Liver (tissue), 7 donors: ENCODE measurements at regions not wholly inside any gene's neighbourhood (a gene's known extent, or its start where the extent isn't known, plus 50 kb on each side); places are given as distances from the start of the nearest gene placed in this dataset.

ENCODE experiments used
- DNase-seq: peaks from one replicate; pipeline ENCODE4 v3.0.0-alpha.2; 2017; ENCODE audit warnings: low spot score
- H3K27ac ChIP-seq, 2 donors: one replicate each; pipeline ENCODE4 v1.7.0; 2013; ENCODE audit warnings: inconsistent platforms in 2 of 2, low read length in 2 of 2, control low read depth in 1 of 2, low read depth in 1 of 2, mild to moderate bottlenecking in 1 of 2
- H3K27me3 ChIP-seq, 4 donors: one replicate each; pipeline versions ENCODE4 v1.6.1 to v1.7.0; 2013; ENCODE audit warnings: low read length in 3 of 4, inconsistent platforms in 1 of 4, mild to moderate bottlenecking in 1 of 4, moderate library complexity in 1 of 4; ENCODE audit not compliant: control insufficient read depth in 4 of 4, insufficient read depth in 4 of 4
- H3K36me3 ChIP-seq, 4 donors: one replicate each; pipeline versions ENCODE4 v1.6.1 to v1.7.0; 2013; ENCODE audit warnings: low read length in 3 of 4, mild to moderate bottlenecking in 3 of 4, low read depth in 1 of 4, moderate library complexity in 1 of 4; ENCODE audit not compliant: control insufficient read depth in 4 of 4, insufficient read depth in 3 of 4
- H3K4me1 ChIP-seq, 4 donors: one replicate each; pipeline versions ENCODE4 v1.6.1 to v1.7.0; 2013; ENCODE audit warnings: low read length in 3 of 4, mild to moderate bottlenecking in 3 of 4, moderate library complexity in 1 of 4; ENCODE audit not compliant: control insufficient read depth in 4 of 4, insufficient read depth in 4 of 4
- H3K4me3 ChIP-seq, 3 donors: one replicate each; pipeline versions ENCODE4 v1.6.1 to v1.7.0; 2013; ENCODE audit warnings: low read length in 3 of 3, control low read depth in 1 of 3, low read depth in 1 of 3, mild to moderate bottlenecking in 1 of 3
- H3K9ac ChIP-seq, 2 donors: one replicate each; pipeline ENCODE4 v1.7.0; 2013; ENCODE audit warnings: low read length in 2 of 2, mild to moderate bottlenecking in 2 of 2, moderate library complexity in 2 of 2, control low read depth in 1 of 2, low read depth in 1 of 2
- H3K9me3 ChIP-seq, 4 donors: one replicate each; pipeline versions ENCODE4 v1.6.1 to v1.7.0; 2013; ENCODE audit warnings: low read length in 3 of 4; ENCODE audit not compliant: control insufficient read depth in 4 of 4
- EGR1 ChIP-seq, 2 donors: IDR thresholded peaks; 2 replicates each; pipeline ENCODE4 v1.6.1; 2016 to 2018; ENCODE audit warnings: antibody characterized with exemption in 2 of 2, low read depth in 2 of 2
- FOXA1 ChIP-seq: IDR thresholded peaks from 2 replicates; pipeline ENCODE4 v1.6.1; 2016; ENCODE audit warnings: antibody characterized with exemption
- FOXA2 ChIP-seq: IDR thresholded peaks from 2 replicates; pipeline ENCODE4 v1.6.1; 2016; ENCODE audit warnings: antibody characterized with exemption
- HNF4A ChIP-seq, 2 donors: conservative IDR thresholded peaks; 2 replicates each; pipeline ENCODE4 v1.6.1; 2016; ENCODE audit warnings: antibody characterized with exemption in 2 of 2, mild to moderate bottlenecking in 2 of 2
- HNF4G ChIP-seq: IDR thresholded peaks from 2 replicates; pipeline ENCODE4 v1.6.1; 2016; ENCODE audit warnings: antibody characterized with exemption
- NR2F2 ChIP-seq: IDR thresholded peaks from 2 replicates; pipeline ENCODE4 v1.6.1; 2016; ENCODE audit warnings: antibody characterized with exemption
- RXRA ChIP-seq, 2 donors: IDR thresholded peaks; 2 replicates each; pipeline ENCODE4 v1.6.1; 2017 to 2018; ENCODE audit warnings: antibody characterized with exemption in 2 of 2, mild to moderate bottlenecking in 1 of 2
- SP1 ChIP-seq: IDR thresholded peaks from 2 replicates; pipeline ENCODE4 v1.6.1; 2018; ENCODE audit warnings: antibody characterized with exemption, mild to moderate bottlenecking
- TAF1 ChIP-seq: conservative IDR thresholded peaks from 2 replicates; pipeline ENCODE4 v1.6.1; 2016; ENCODE audit warnings: antibody characterized with exemption, mild to moderate bottlenecking
- WGBS: extraction: QIAGEN DNeasy Blood & Tissue Kit; methylation state at CpG from one replicate; pipeline ENCODE4 v1.1.7; 2013; 5-methylcytosine and 5-hydroxymethylcytosine counted together
- TF ChIP-seq, protein P1 (sequence below): IDR thresholded peaks from 2 replicates; pipeline ENCODE4 v1.6.1; 2016; ENCODE audit warnings: antibody characterized with exemption
- TF ChIP-seq, protein P2 (sequence below): IDR thresholded peaks from 2 replicates; pipeline ENCODE4 v1.6.1; 2016; ENCODE audit warnings: antibody characterized with exemption, mild to moderate bottlenecking
- TF ChIP-seq, protein P3 (sequence below): IDR thresholded peaks from 2 replicates; pipeline ENCODE4 v1.6.1; 2016; ENCODE audit warnings: antibody characterized with exemption
- donor health status: healthy.
- donor health status: healthy.
- donor health status: healthy.
- donor health status: healthy.

DNA sequence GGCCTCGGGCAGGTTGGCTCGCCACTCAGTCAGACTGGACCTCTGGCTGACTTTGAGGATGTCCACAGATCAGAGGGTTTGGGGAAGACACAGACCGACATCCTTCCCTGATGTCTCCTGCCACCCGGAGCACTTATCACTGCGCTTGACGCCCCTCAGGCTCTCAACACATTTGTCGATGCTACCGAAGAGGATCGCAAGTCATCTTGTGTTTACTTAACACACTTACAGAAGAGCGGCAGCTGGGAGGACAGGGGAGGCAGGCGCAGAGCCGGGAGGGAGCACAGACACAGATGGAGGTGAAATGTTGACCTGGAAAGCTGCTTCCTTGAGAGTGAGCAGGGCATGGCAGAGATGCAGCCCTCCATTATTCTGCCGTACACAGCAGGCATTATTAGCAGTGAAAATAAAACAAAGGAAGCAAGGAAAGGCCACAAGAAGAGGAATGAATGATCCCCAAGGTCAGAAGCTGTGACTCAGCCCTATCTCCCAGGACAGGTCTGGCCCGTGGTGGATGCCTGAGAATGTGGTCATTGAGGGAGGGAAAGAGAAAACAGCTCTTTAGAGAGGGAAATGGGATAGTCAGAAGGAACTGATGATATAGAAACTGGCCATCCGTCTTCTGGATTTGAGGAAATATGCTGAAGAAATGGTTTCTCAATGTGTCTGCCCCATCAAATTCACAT is 549.5 kb upstream of the ARGLU1 start:
- Histone ChIP-seq H3K27ac (no peak overlapping the region), H3K9ac (no peak overlapping the region), H3K36me3 (no peaks in the 10 kb centered on the region), H3K27me3 (no peaks in the 10 kb centered on the region), H3K4me3 (no peak overlapping the region), H3K9me3 (no peaks in the 10 kb centered on the region), H3K4me1 (no peaks in the 10 kb centered on the region)
- WGBS = 76% methylated on average over 15 of the region's 15 CpGs
- TF ChIP-seq HNF4G = no peak
- no peak for DNase-seq

DNA sequence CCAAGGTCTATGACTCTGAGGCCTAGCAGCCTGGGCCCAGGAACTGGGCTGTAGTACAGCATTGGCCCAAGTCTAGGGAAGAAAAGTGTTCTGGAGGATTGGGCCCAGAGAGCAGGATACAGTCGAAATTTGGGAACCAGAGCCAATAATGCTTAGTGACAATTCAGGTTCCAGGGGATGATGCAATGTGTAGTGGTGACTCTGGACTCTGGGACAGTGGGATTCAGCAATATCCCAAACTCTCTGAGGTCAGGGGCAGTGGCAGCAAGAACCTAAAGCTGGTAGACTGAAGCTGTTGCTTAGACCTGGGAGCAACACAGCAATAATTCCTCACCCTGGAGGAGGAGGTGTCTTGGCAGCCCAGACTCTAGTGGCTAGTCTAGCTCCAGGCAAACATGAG is 545.5 kb upstream of the ARGLU1 start:
- TF ChIP-seq RXRA (IDR thresholded peaks at IDR 0.05) (peak in 1 of 2 donors; percentile 39), FOXA1 (no peak), HNF4A (conservative IDR thresholded peaks at IDR 0.05) (peak; percentile 23 to 73), TAF1 (no peak)
- TF ChIP-seq, protein P1, sequence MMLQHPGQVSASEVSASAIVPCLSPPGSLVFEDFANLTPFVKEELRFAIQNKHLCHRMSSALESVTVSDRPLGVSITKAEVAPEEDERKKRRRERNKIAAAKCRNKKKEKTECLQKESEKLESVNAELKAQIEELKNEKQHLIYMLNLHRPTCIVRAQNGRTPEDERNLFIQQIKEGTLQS = peak; percentile 16
- no peaks in the 10 kb centered on the region for H3K4me1 ChIP-seq
- no peaks in the 10 kb centered on the region for H3K27me3 ChIP-seq
- H3K9me3 ChIP-seq = peaks cover 0 to 2% (median 0%) of the 10 kb centered on the region in 4 donors
- WGBS = 64% methylated on average over 1 of the region's 1 CpG
- H3K9ac ChIP-seq = no peak overlapping the region
- no peak for DNase-seq
- H3K36me3 ChIP-seq = no peaks in the 10 kb centered on the region
- H3K27ac ChIP-seq = no peak overlapping the region
- H3K4me3 ChIP-seq = no peak overlapping the region

DNA sequence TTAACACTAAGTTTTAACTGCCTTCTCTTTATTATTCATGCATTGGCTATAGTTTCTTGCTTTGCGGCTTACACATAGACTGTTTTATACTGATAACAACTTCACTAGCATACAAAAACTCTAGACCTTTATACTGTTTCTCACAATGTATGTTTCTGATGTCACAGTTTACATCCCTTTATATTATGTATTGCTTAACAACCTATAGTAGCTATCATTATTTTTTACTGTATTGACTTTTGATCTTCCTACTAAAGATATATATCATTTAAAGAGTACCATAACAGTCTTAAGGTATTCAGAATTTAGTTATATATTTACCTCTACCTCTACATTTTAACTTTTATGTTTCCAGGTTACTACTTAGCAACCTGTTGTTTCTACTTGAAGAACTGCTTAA is 543.3 kb upstream of the ARGLU1 start:
- no peak overlapping the region for H3K9ac ChIP-seq
- no peak for DNase-seq
- no peak overlapping the region for H3K4me3 ChIP-seq
- no peaks in the 10 kb centered on the region for H3K36me3 ChIP-seq
- H3K27ac ChIP-seq = no peak overlapping the region
- H3K4me1 ChIP-seq = no peaks in the 10 kb centered on the region
- H3K9me3 ChIP-seq = peaks cover 0 to 2% (median 0%) of the 10 kb centered on the region in 4 donors
- TF ChIP-seq FOXA1 (no peak), NR2F2 (no peak), HNF4A (conservative IDR thresholded peaks at IDR 0.05) (no peak), SP1 (no peak), HNF4G (no peak), TAF1 (no peak), EGR1 (IDR thresholded peaks at IDR 0.05; ENCODE audit: low read depth in 2 of 2) (no peak), FOXA2 (no peak)
- TF ChIP-seq, protein P1 = no peak
- TF ChIP-seq, protein P2, sequence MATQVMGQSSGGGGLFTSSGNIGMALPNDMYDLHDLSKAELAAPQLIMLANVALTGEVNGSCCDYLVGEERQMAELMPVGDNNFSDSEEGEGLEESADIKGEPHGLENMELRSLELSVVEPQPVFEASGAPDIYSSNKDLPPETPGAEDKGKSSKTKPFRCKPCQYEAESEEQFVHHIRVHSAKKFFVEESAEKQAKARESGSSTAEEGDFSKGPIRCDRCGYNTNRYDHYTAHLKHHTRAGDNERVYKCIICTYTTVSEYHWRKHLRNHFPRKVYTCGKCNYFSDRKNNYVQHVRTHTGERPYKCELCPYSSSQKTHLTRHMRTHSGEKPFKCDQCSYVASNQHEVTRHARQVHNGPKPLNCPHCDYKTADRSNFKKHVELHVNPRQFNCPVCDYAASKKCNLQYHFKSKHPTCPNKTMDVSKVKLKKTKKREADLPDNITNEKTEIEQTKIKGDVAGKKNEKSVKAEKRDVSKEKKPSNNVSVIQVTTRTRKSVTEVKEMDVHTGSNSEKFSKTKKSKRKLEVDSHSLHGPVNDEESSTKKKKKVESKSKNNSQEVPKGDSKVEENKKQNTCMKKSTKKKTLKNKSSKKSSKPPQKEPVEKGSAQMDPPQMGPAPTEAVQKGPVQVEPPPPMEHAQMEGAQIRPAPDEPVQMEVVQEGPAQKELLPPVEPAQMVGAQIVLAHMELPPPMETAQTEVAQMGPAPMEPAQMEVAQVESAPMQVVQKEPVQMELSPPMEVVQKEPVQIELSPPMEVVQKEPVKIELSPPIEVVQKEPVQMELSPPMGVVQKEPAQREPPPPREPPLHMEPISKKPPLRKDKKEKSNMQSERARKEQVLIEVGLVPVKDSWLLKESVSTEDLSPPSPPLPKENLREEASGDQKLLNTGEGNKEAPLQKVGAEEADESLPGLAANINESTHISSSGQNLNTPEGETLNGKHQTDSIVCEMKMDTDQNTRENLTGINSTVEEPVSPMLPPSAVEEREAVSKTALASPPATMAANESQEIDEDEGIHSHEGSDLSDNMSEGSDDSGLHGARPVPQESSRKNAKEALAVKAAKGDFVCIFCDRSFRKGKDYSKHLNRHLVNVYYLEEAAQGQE = no peak
- TF ChIP-seq, protein P3, sequence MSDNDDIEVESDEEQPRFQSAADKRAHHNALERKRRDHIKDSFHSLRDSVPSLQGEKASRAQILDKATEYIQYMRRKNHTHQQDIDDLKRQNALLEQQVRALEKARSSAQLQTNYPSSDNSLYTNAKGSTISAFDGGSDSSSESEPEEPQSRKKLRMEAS = no peak
- 90% methylated on average over 1 of the region's 1 CpG for WGBS
- no peaks in the 10 kb centered on the region for H3K27me3 ChIP-seq
